NCI-H345 (cell line): ENCODE measurements at regions not wholly inside any gene's neighbourhood (a gene's known extent, or its start where the extent isn't known, plus 50 kb on each side); places are given as distances from the start of the nearest gene placed in this dataset.
A peak's percentile ranks its signal among the peaks of the same experiment; 100 is the strongest.
"Not testable (repeated sequence)": the region's sequence is repeated elsewhere in the genome, so short reads cannot be mapped to it uniquely, and the experiment has no call there.

Experiments
- DNase-seq: peaks from one replicate; lab custom pipeline; 2025; lab: John Stamatoyannopoulos, UW

DNA sequence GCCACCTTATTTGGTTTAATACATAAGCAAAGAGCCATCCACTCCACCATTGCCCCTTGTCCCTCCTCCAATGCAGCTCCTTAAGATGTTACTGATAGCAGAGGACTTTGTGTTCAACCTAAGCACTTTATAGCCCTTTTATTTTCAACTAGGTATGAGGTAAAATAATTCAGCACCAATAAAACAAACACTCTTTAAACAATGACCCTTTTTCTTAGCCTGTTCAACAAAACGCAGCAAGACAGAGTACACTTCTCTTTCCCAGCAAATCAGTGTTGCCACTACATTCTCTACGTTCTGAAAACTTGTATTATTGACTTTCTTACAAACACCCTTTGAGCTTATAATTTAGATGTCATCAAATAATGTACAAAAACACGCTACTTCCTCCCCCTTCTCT, 104.0 kb upstream of the IGLL5 start:
- no peak for DNase-seq

DNA sequence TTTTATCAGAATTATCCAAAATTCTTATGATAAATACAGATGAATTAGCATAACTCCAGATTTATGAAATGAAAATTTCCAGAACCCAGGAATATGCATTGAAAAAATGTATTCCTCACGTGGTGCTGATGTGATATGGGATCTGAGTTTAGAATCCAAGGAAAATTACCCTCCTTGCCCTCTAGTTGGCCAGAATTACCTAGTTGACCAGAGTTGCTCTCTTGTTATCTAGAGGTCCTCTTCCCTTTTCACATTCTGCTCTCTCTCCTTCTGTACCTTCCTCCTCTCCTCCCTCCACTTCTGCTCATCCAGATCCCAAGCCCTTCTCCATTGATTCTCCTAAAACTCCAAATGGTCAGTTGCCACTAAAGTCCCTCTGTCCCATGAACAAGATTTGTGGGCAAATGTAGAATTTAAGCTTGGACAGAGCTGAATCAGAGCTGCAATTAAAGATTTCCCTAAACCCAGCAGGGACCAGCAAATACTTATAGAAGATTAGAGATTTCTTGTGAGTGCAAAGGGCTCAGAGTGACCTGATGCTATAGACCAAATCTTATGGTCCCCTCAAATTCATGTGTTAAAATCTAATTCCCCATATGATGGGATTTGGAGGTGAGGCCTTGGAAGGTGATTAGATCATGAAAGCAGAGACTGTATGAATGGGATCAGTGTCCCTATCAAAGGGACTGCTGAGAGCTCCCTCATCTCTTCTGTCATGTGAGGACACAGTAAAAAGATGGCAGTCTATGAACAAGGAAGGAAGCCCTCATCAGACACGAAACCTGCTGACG, 103.2 kb upstream of the IGLL5 start:
- DNase-seq, result no peak

DNA sequence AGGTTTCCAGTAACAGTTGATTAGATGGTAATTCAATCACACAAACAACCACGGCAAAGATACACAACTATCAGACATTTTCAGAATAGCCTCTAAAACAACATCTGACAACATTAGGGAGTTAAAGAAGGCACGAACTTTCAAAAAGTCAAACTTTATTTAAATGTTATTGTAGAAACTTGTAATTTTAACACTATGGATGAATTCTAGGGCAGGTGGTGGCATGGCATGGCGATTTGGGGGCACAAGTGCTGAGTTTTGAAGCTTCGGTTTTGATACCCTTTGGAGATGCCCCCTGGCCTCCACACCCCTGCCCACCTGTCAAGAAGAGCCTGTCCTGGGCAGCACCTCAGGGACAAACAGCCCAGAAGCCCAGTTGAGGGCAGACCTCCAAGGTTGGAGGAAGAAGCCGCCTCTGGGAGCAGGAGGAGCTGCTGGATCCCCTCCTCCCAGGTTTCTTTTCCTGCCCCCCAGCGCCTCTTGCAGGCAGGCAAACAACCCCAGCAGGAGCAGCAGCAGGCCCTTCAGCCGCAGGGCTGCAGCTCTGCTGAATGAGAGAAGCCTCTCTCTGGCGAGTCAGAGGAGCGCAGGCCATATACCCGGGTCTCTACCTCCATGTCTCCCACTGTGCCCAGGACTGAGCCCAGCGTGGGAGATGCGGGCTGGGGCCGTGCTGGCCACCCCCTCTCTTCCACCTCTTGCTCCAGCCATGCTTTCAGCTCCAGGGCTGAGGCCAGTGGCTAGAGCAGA, 102.1 kb upstream of the IGLL5 start:
- no peak for DNase-seq

DNA sequence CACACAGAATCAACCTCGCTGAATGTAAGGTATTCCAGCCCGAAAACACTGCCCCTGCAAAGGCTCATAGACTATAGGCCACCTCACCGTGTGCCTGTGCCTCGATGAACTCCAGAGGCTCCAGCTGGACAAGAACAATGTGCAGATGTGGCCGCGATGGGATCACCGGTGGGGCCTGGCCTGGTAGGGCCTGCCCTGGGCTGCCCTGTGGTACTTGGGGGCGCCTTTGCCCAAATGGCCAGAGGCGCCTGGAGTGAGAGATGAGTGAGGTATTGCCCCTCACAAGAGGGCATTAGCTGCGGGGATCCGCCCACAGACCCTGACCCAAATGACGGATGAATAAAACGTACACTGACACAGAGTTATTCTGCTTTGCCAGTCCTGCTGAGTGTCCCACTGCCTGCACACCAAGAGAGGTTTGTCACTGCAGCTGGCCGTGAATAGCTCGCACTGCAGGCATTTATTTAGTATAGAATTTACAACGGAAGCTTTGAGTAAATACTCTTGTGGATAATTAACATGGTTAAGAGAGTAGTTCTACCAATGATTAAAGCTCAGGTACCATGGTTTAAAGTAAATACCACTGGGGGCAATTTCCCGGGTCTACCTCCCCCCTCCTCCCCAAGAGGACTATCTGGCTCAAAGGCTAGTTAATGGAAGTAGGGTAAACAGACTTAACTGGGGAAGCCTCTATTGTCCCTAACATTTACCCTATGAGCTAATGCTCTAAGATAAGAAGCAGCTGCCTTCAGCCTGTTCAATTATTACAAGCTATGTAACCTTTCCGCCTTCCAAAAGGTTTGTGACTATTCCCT, 101.1 kb upstream of the IGLL5 start:
- DNase-seq, result peak; percentile 55

DNA sequence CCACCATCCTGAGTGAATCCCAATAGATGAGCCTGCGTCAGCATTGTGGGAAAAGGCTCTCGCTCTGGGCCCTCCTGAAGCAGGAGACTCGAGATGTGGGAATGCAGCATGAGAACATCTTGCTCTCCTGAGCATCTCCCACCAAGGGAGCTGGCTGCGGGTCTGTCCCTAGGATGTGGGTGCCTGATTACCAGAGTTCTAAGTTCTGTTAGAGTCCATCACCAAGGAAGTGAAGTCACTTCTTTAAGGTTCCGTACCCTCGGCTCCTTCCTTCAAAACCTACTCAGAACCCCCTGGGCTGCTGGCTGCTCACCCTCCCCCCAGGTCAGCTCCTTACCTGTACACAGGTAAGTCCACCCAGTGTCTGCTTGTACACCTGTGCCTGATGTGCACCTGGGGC, 100.5 kb upstream of the IGLL5 start:
- no peak for DNase-seq

DNA sequence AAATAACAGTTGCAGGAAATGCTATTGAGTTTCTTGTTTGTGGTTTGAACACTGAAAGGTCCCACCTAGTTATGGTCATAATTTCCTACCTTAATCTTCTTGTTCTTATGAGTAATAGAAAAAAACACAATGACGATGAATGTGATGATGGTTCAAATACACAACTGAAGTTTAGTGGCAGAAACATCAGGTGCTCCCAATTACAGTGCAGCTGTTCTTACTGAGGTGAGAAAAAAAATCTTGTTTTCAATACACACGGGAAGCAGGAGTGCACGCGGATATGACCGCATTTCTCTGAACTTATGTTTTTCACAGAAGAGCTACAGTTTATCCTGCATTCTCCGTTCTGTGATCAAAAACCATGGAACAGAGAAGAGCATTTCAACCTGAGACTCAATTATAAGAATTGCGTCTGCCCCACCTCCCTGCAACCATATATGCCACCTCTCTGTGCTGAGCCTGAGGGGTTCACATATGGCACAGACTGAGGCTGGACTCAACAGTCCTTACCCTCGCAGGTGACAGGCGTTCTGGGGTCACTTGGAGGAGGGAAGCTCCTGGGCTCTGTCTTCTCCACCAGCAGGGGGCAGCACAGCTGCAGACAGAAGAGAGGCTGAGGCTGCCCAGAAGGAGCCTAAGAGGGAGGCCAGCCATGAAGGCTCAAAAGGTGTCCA, 99.7 kb upstream of the IGLL5 start:
- peak; percentile 26 for DNase-seq

DNA sequence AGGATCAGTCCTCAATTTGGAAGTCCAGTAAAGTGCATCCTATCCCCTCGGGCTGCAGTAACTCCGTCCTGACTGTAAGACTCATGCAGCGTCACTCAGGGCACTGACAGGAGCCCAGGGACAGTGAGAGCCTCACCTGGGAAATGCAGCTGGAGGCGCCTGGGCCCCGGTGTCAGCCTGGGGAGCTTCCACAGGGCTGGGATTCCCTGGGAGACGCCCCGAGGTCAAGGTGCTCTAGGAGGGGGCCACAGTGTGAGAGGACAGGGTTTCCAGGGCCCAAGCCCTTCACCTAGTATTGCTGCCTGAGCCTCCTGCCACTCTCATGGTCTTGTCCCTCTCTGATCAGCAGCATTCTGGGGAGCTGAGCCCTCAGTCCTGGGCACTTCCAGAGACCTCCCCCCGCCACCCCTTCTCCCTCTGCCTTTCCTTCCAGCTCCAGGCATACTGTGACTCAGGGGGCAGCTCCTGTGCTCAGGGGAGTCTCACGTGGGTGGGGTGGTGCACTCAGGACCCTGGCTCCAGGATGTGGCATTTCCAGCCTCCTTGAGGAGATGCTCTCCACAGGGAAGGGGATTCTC, 99.1 kb upstream of the IGLL5 start:
- DNase-seq, result no peak

DNA sequence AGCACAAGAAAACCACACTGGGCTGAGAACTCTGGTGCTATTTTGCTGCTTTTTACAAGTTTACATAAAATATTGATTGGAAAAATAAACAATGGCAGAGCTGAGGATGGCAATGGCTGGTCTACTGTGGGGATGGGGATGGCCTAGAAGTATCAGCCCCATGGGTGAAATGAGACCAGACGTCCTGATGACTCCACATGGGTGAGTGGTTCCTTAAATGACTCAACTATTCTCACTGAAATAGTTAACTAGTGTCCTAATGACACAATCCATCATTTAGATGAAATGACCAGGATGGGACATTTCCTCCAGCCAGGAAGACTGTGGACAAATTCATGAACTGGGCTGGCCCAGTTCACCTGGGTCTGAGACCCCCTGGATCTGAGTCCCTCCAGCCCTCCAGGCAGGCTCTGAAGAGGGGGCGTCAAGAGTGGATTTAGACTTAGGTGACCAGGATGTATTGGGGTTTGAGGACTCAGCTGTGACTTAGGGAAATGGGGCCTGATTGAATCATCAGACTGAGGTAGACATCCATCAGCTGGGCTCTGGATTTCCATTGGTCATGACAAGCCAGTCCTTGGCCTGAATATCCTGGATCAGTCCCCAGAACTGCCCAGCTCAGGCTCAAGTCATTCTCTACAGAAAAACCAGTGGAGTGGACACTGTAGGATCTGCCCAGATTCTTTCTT, 98.2 kb upstream of the IGLL5 start:
- DNase-seq, result no peak

DNA sequence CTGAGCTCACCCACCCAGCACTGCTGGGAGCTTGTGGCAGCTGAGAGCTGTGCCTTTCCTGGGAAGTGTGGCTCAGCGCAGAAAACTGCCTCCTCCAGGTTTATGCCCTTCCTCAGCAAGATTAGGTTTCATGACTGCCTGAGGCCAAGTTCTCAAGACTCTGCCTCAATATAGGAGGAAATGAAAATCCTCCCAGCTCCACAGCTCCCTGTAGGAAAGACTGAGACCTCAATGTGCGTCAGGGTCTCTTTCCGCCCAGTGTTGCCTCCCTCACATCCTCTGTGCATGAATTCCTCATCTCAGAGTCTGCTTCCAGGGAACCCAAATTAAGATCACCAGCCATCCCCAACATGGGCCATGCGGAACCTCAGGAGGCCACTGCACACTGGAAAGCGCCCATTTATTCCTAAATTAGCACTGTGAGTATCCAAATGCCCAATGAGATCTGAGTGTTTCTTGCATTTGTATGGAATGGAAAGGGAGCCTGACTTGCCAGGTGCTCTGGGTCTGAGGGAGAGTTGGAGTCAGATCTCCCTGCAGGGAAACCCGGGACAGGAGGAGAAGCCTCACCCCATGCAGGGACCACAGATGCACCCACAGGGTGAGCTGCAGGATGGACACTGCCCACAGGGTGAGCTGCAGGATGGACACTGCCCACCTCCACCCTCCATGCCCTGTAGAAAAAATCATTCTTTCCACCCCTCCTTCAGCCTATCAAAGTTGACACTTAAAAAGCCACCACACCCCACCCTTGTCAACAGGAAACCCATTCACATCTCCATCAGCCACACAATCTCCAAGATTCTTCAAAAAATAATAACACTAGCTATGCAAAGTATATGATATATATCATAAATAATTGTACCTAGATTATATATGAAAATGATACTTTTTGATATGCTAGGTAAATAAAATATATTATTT, 97.4 kb upstream of the IGLL5 start:
- no peak for DNase-seq

DNA sequence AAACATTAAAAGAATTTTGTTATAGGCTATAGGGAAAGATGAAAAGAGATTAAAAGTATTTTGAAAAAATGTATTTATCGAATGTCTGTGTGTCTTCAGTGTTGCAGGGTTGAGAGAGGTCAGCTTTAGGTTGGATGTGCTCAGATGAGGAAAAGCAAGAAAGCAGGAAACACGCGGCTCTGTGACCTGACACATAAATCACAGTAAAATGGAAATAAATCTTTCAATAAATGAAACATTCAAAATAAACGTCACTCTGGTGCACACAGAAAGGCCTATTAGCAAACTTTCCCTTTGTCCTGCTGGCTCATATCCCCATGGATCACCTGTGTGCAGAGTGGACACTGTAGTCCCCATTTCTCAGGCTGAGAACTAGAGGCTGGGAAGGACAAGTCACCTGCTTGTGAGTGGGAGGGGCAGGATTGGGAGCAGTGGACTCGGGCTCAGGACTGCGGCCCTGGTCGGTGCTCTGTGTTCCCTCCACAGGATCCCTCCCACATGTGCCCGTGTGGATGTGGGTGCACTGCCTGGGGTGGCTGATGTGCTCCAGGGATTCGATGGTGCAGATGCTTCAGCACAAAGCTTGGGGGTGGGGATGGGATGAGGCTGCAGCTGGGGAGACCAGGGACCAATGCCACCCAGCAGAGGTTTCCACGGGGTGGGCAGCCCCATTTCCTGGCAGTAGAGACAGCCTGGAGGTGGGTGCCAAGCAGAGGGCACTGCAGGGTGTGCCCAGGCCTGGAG, 96.0 kb upstream of the IGLL5 start:
- no peak for DNase-seq

DNA sequence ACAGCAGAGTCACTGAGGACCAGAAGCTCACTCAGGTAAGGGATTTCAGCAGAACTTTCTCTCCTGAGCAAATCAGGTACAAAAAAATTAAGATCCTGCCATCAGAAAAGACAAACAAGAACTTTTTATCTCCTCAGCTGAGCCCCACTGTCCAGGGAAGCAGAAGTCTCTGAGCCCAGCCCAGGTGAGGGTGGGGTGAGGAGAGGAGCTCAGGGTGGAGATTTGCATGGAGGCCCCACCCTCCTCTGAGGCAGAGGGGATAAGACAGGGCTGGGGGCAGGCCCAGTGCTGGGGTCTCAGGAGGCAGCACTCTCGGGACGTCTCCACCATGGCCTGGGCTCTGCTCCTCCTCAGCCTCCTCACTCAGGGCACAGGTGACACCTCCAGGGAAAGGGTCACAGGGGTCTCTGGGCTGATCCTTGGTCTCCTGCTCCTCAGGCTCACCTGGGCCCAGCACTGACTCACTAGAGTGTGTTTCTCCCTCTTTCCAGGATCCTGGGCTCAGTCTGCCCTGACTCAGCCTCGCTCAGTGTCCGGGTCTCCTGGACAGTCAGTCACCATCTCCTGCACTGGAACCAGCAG, 95.3 kb upstream of the IGLL5 start:
- not testable (repeated sequence) for DNase-seq

DNA sequence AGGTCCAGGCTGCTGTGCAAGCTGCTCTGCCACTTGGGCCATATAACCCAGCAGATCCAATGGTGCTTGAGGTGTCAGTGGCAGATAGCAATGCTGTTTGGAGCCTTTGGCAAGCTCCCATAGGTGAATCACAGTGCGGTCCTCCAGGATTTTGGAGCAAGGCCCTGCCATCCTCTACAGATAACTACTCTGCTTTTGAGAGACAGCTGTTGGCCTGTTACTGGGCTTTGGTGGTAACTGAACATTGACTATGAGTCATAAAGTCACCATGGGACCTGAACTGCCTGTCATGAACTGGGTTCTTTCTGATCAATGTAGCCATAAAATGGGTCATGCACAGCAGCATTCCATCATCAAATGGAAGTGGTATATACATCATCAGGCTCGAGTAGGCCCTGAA, 92.0 kb upstream of the IGLL5 start:
- not testable (repeated sequence) for DNase-seq

DNA sequence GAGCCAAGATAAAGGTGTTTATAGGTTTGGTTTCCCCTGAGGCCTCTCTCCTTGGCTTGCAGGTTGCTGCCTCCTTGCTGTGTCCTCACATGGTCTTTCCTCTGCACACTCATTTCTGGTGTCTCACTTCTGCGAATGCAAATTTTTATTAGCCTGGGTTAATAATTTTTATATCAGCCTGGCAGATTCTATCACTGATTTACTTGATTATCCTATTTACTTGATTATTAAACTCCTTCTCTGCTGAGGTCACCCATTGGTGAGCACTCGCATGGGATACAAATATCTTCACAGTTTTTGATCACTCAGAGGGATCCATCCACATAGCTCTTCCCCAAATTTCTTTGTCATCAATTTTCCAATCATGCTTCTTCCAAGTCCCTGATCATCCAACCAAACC, 90.9 kb upstream of the IGLL5 start:
- DNase-seq, result no peak

DNA sequence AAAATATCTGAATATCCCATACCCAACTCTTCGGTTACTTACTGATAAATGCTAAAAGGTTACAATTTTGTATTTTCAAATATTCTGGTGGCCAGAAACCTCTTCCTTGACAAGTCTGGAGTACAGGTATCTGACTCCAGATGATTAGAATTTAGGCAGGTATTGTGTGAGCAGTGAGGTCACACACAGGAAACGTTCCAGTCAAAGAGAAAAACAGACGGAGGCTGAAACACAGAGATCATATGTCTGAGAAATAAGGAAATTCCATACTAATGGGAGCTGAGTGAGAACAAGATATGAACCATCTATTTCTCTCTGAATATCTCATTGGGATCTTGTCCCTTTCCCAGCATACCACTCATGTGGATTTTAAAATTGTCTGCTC, 89.4 kb upstream of the IGLL5 start:
- no peak for DNase-seq

DNA sequence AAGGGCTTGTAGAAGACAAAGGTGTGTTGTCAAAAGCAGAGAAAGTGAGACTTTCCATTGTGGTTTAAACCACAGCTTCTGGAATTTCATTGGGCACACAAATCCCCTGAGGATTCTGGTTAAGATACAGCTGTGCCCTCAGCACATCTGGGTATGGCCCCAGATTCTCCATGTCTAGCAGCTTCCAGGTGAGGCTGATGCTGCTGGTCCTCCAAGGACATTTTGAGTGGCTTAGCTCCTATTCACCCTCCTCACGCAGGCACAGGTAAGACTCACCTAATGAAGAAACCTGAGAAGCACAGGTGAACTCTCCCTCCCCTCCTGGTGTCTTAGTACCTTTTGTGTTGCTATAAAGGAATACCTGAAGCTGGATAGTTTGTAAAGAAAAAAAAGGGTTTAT, 88.9 kb upstream of the IGLL5 start:
- no peak for DNase-seq

DNA sequence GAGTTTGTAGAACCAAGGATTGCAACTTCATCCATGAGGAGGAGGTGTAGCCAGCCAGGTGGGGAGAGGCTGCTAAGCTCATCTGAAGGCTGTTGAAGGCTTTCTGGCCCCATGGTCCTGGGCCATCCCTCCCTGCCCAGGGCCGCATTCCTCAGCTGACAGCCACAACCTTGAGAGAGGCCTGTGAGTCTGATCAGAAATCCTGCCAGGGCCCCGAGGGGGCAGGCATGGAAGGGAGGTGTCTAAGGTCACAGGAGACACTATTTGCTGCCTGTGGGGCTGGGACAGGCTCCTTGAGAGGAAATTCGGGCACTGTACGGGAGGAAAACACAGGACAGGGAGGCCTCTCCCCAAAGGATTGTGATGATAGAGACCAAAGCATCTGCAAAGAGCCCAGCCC, 88.1 kb upstream of the IGLL5 start:
- no peak for DNase-seq

DNA sequence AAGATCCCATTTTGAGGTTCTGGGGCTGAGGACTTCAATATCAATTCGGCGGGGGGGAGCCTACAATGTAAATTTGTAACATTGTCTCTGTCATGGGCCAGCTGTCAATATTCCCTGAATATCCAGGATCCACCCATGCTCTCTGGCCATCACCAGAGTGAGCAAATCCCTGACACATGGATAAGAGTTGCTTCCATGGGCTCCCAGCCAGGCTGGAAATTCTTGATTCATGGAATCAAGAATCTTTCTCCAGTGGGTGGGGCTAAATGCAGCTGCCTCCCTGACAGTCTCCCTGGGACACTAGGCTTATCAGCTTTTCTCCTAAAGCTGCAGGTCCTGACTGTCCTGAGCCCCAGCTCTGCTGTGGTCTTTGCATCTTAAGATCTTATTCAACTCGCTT, 86.9 kb upstream of the IGLL5 start:
- DNase-seq, result no peak

DNA sequence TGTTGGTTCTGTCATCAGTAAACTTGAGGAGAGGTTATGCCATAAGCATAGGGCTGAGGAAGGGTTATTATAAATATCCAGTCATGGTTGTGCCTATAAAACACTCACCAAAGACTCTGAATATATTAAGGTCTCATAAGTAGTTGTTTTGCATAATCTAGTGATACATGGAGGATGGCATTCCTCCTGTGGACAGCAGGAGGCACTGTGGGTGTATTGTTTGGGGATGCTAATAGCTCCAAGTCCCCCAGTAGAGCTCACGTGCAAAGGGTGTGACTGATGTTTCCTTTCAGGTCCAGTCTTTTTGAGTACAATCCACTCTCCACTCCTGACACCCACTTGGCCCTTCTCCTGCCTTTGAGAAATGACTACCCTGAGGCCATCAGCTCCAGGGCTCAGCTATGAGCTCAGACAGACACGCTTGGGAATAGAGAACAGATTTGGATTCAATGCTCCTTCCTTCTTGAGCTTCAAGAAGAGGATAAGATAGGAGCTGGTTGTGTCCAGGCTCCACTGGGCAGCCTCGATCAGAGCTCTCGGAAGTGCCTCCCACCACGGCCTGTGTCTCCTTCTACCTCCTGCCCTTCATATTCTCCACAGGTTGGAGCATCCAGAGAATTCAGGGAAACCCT, 85.2 kb upstream of the IGLL5 start:
- DNase-seq, result no peak
